Uterus (tissue), 2 donors: ENCODE measurements at regions not wholly inside any gene's neighbourhood (a gene's known extent, or its start where the extent isn't known, plus 50 kb on each side); places are given as distances from the start of the nearest gene placed in this dataset.

Experiments used
- CTCF ChIP-seq, 4 experiments: fragments of 200-600 bp in 2 of 4; fragments of 450-650 bp in 2 of 4; sonication (generic) in 2 of 4; IDR thresholded peaks; one replicate each; pipeline ENCODE4 v1.5.1; 2016 to 2019; ENCODE audit warnings: antibody characterized with exemption in 4 of 4, mild to moderate bottlenecking in 2 of 4, moderate library complexity in 1 of 4
- POLR2A ChIP-seq, 2 donors: fragments of 450-650 bp; IDR thresholded peaks; one replicate each; pipeline ENCODE4 v1.6.1; 2016; ENCODE audit warnings: antibody characterized with exemption in 2 of 2, mild to moderate bottlenecking in 1 of 2, moderate library complexity in 1 of 2

- TF ChIP-seq POLR2A (IDR thresholded peaks at IDR 0.05) (no peak), CTCF (IDR thresholded peaks at IDR 0.05) (no peak)
Observed at GRCh38 chr3:152206243-152206760, 62.4 kb upstream of the MBNL1 start.
